KMS-11 (cell line): ENCODE measurements at regions not wholly inside any gene's neighbourhood (a gene's known extent, or its start where the extent isn't known, plus 50 kb on each side); places are given as distances from the start of the nearest gene placed in this dataset.

Source experiments
- H2AFZ ChIP-seq: fragments of 200-600 bp; sonication (generic); 2 replicates; pipeline ENCODE4 v1.6.1; 2016; ENCODE audit warnings: antibody characterized with exemption, mixed run types, low read depth
- H3K27ac ChIP-seq: fragments of 200-600 bp; sonication (generic); 2 replicates; pipeline ENCODE4 v1.6.1; 2016; ENCODE audit warnings: mild to moderate bottlenecking, mixed run types
- H3K27me3 ChIP-seq: fragments of 200-600 bp; sonication (generic); 2 replicates; pipeline ENCODE4 v1.6.1; 2017; ENCODE audit warnings: mild to moderate bottlenecking, low read depth, mixed run types, moderate library complexity; ENCODE audit not compliant: insufficient read depth
- H3K36me3 ChIP-seq: fragments of 200-600 bp; sonication (generic); 2 replicates; pipeline ENCODE4 v1.6.1; 2017; ENCODE audit warnings: mild to moderate bottlenecking, mixed run types; ENCODE audit not compliant: insufficient read depth
- H3K4me1 ChIP-seq: fragments of 200-600 bp; sonication (generic); 2 replicates; pipeline ENCODE4 v1.6.1; 2016; ENCODE audit warnings: mild to moderate bottlenecking, low read depth, mixed run types; ENCODE audit not compliant: poor library complexity, severe bottlenecking
- H3K4me2 ChIP-seq: fragments of 200-600 bp; sonication (generic); 2 replicates; pipeline ENCODE4 v1.7.0; 2016; ENCODE audit warnings: mild to moderate bottlenecking, mixed run types
- H3K4me3 ChIP-seq: fragments of 200-600 bp; sonication (generic); IDR thresholded peaks from 2 replicates; pipeline ENCODE4 v1.6.1; 2017; ENCODE audit warnings: low read depth, low read length, mixed read lengths; ENCODE audit not compliant: insufficient read depth
- H3K79me2 ChIP-seq: fragments of 200-600 bp; sonication (generic); 2 replicates; pipeline ENCODE4 v1.6.1; 2016; ENCODE audit warnings: low read depth, mixed run types; ENCODE audit not compliant: insufficient read depth
- H3K9ac ChIP-seq: fragments of 200-600 bp; sonication (generic); 2 replicates; pipeline ENCODE4 v1.6.1; 2016; ENCODE audit warnings: mild to moderate bottlenecking, mixed run types
- H4K20me1 ChIP-seq: fragments of 200-600 bp; sonication (generic); 2 replicates; pipeline ENCODE4 v1.6.1; 2016; ENCODE audit warnings: mild to moderate bottlenecking, mixed run types; ENCODE audit not compliant: insufficient read depth
- CTCF ChIP-seq: fragments of 200-600 bp; sonication (generic); conservative IDR thresholded peaks from 2 replicates; pipeline ENCODE4 v1.6.1; 2017; ENCODE audit warnings: low read depth, mild to moderate bottlenecking, antibody characterized with exemption, low read length, moderate library complexity, mixed read lengths

- Histone ChIP-seq H3K4me1 (peaks cover 9% of the 10 kb centered on the region), H3K27ac (no peak overlapping the region), H3K9ac (no peak overlapping the region), H3K27me3 (no peaks in the 10 kb centered on the region), H2AFZ (no peak overlapping the region), H3K4me3 (no peak overlapping the region), H4K20me1 (no peaks in the 10 kb centered on the region), H3K79me2 (no peaks in the 10 kb centered on the region), H3K4me2 (no peak overlapping the region), H3K36me3 (no peaks in the 10 kb centered on the region)
- TF ChIP-seq CTCF: no peak
These were observed 306.2 kb upstream of the SLIT2 start for GRCh38 chr4:19945501-19945900.

- Histone ChIP-seq H3K27ac (no peak overlapping the region), H3K4me2 (no peak overlapping the region), H2AFZ (no peak overlapping the region), H3K4me1 (peaks cover 9% of the 10 kb centered on the region), H3K27me3 (no peaks in the 10 kb centered on the region), H3K79me2 (no peaks in the 10 kb centered on the region), H4K20me1 (no peaks in the 10 kb centered on the region), H3K9ac (no peak overlapping the region), H3K36me3 (no peaks in the 10 kb centered on the region), H3K4me3 (no peak overlapping the region)
- no peak for TF ChIP-seq CTCF
These were observed 306.9 kb upstream of the SLIT2 start for GRCh38 chr4:19944806-19945205.

- Histone ChIP-seq H3K4me3 (no peak overlapping the region), H2AFZ (no peak overlapping the region), H3K9ac (no peak overlapping the region), H3K27me3 (no peaks in the 10 kb centered on the region), H3K4me2 (no peak overlapping the region), H3K79me2 (no peaks in the 10 kb centered on the region), H3K36me3 (no peaks in the 10 kb centered on the region), H4K20me1 (no peaks in the 10 kb centered on the region), H3K27ac (no peak overlapping the region), H3K4me1 (peaks cover 9% of the 10 kb centered on the region)
- no peak for TF ChIP-seq CTCF
These were observed 307.5 kb upstream of the SLIT2 start for GRCh38 chr4:19944251-19944650.

- no peak for TF ChIP-seq CTCF
- H2AFZ ChIP-seq: no peak overlapping the region
- H3K4me2 ChIP-seq: no peak overlapping the region
- H3K27ac ChIP-seq: no peak overlapping the region
- no peaks in the 10 kb centered on the region for H3K36me3 ChIP-seq
- H3K9ac ChIP-seq: no peak overlapping the region
- H4K20me1 ChIP-seq: no peaks in the 10 kb centered on the region
- no peaks in the 10 kb centered on the region for H3K27me3 ChIP-seq
- peaks cover 9% of the 10 kb centered on the region for H3K4me1 ChIP-seq
- H3K4me3 ChIP-seq: no peak overlapping the region
- H3K79me2 ChIP-seq: no peaks in the 10 kb centered on the region
These were observed 310.3 kb upstream of the SLIT2 start for GRCh38 chr4:19941434-19941833.

- no peaks in the 10 kb centered on the region for H3K36me3 ChIP-seq
- H2AFZ ChIP-seq: no peak overlapping the region
- H3K9ac ChIP-seq: no peak overlapping the region
- peaks cover 9% of the 10 kb centered on the region for H3K4me1 ChIP-seq
- TF ChIP-seq CTCF: no peak
- no peak overlapping the region for H3K4me2 ChIP-seq
- no peak overlapping the region for H3K4me3 ChIP-seq
- H3K79me2 ChIP-seq: no peaks in the 10 kb centered on the region
- H3K27me3 ChIP-seq: no peaks in the 10 kb centered on the region
- no peaks in the 10 kb centered on the region for H4K20me1 ChIP-seq
- no peak overlapping the region for H3K27ac ChIP-seq
These were observed 310.8 kb upstream of the SLIT2 start for GRCh38 chr4:19940861-19941260.
